WTC11 (cell line): ENCODE measurements at regions not wholly inside any gene's neighbourhood (a gene's known extent, or its start where the extent isn't known, plus 50 kb on each side); places are given as distances from the start of the nearest gene placed in this dataset.

Experiments used
- ATAC-seq: fragments of 200-7000 bp; cut with Tn5 transposase; 2 replicates; pipeline ENCODE4 v1.10.0; 2021; ENCODE audit warnings: mild to moderate bottlenecking, moderate library complexity
- CTCF ChIA-PET: fragments of 300-600 bp; sonication (Branson Sonifier 250); formaldehyde crosslinking; loops from one replicate; lab custom pipeline; 2021; ENCODE audit warnings: antibody characterized with exemption; lab: Charles Lee
- POLR2A ChIA-PET: fragments of 350-600 bp; sonication (Branson Sonifier 250); formaldehyde crosslinking; loops from one replicate; lab custom pipeline; 2021; ENCODE audit warnings: antibody characterized with exemption; lab: Charles Lee
- DNase-seq: peaks from one replicate; pipeline ENCODE4 v3.0.0; 2021; ENCODE audit warnings: low spot score
- H3K27ac Mint-ChIP-seq: 2 replicates; pipeline ENCODE4 v1.8.0; 2021; ENCODE audit warnings: mixed read lengths
- H3K27me3 Mint-ChIP-seq: 2 replicates; pipeline ENCODE4 v1.8.0; 2021; ENCODE audit warnings: low read depth, mild to moderate bottlenecking, moderate library complexity, mixed read lengths
- H3K36me3 Mint-ChIP-seq: 2 replicates; pipeline ENCODE4 v1.8.0; 2021; ENCODE audit warnings: mixed read lengths
- H3K4me1 Mint-ChIP-seq: 2 replicates; pipeline ENCODE4 v1.8.0; 2022; ENCODE audit warnings: mixed read lengths
- H3K4me3 Mint-ChIP-seq: 2 replicates; pipeline ENCODE4 v1.8.0; 2021; ENCODE audit warnings: mild to moderate bottlenecking, moderate library complexity, mixed read lengths
- H3K9me3 Mint-ChIP-seq: 2 replicates; pipeline ENCODE4 v1.8.0; 2021; ENCODE audit warnings: mixed read lengths
- ATF2 ChIP-seq: sonication (generic); formaldehyde crosslinking; IDR thresholded peaks from 2 replicates; pipeline ENCODE4 v1.8.1; 2022; ENCODE audit warnings: low read depth, missing genetic modification reagents, borderline replicate concordance
- ATF6 ChIP-seq: sonication (generic); formaldehyde crosslinking; IDR thresholded peaks from 2 replicates; pipeline ENCODE4 v1.8.1; 2023; ENCODE audit warnings: mild to moderate bottlenecking, missing genetic modification reagents
- E2F1 ChIP-seq: sonication (generic); formaldehyde crosslinking; IDR thresholded peaks from 2 replicates; pipeline ENCODE4 v1.8.0; 2022; ENCODE audit warnings: mild to moderate bottlenecking, missing genetic modification reagents
- EMX1 ChIP-seq: fragments of 250-450 bp; sonication (Bioruptor Pico); IDR thresholded peaks from 2 replicates; pipeline ENCODE4 v1.8.0; 2021; ENCODE audit warnings: mild to moderate bottlenecking
- ESRRA ChIP-seq: sonication (generic); formaldehyde crosslinking; IDR thresholded peaks from 2 replicates; pipeline ENCODE4 v1.8.1; 2022; ENCODE audit warnings: mild to moderate bottlenecking, missing genetic modification reagents, borderline replicate concordance
- FOXP4 ChIP-seq: sonication (generic); formaldehyde crosslinking; IDR thresholded peaks from 2 replicates; pipeline ENCODE4 v1.8.0; 2022; ENCODE audit warnings: mild to moderate bottlenecking, missing genetic modification reagents
- IRF1 ChIP-seq: sonication (generic); formaldehyde crosslinking; IDR thresholded peaks from 2 replicates; pipeline ENCODE4 v1.8.0; 2023; ENCODE audit warnings: missing genetic modification reagents
- JAZF1 ChIP-seq: fragments of 250-450 bp; sonication (Bioruptor Pico); IDR thresholded peaks from 2 replicates; pipeline ENCODE4 v1.9.0; 2021; ENCODE audit warnings: moderate library complexity, mild to moderate bottlenecking, inconsistent platforms
- NR1H2 ChIP-seq: sonication (generic); formaldehyde crosslinking; IDR thresholded peaks from 2 replicates; pipeline ENCODE4 v1.9.0; 2021; ENCODE audit warnings: mild to moderate bottlenecking, moderate library complexity, missing genetic modification reagents
- SMAD4 ChIP-seq: sonication (generic); formaldehyde crosslinking; IDR thresholded peaks from 2 replicates; pipeline ENCODE4 v1.8.0; 2022; ENCODE audit warnings: mild to moderate bottlenecking, missing genetic modification reagents
- SOX15 ChIP-seq: fragments of 250-450 bp; sonication (Bioruptor Pico); IDR thresholded peaks from 2 replicates; pipeline ENCODE4 v1.9.0; 2021; ENCODE audit warnings: mild to moderate bottlenecking
- SP1 ChIP-seq: sonication (generic); formaldehyde crosslinking; conservative IDR thresholded peaks from 2 replicates; pipeline ENCODE4 v1.8.1; 2022; ENCODE audit warnings: missing genetic modification reagents
- STAT6 ChIP-seq: sonication (generic); formaldehyde crosslinking; conservative IDR thresholded peaks from 2 replicates; pipeline ENCODE4 v1.8.1; 2023; ENCODE audit warnings: mild to moderate bottlenecking, low read depth, missing genetic modification reagents, moderate library complexity
- TCF7 ChIP-seq: sonication (generic); formaldehyde crosslinking; IDR thresholded peaks from 2 replicates; pipeline ENCODE4 v1.8.0; 2022; ENCODE audit warnings: mild to moderate bottlenecking, low read depth, missing genetic modification reagents, moderate library complexity
- ZBTB21 ChIP-seq: sonication (generic); formaldehyde crosslinking; IDR thresholded peaks from 2 replicates; pipeline ENCODE4 v1.8.1; 2023; ENCODE audit warnings: mild to moderate bottlenecking, missing genetic modification reagents, borderline replicate concordance
- ZBTB43 ChIP-seq: sonication (generic); formaldehyde crosslinking; IDR thresholded peaks from 2 replicates; pipeline ENCODE4 v1.8.1; 2023; ENCODE audit warnings: mild to moderate bottlenecking, missing genetic modification reagents
- ZNF232 ChIP-seq: sonication (generic); formaldehyde crosslinking; IDR thresholded peaks from 2 replicates; pipeline ENCODE4 v1.8.0; 2022; ENCODE audit warnings: mild to moderate bottlenecking, missing genetic modification reagents
- ZNF317 ChIP-seq: sonication (generic); formaldehyde crosslinking; IDR thresholded peaks from 2 replicates; pipeline ENCODE4 v1.8.1; 2023; ENCODE audit warnings: low read depth, mild to moderate bottlenecking, moderate library complexity, missing genetic modification reagents, borderline replicate concordance
- ZNF423 ChIP-seq: fragments of 250-450 bp; sonication (Bioruptor Pico); IDR thresholded peaks from 2 replicates; pipeline ENCODE4 v2.1.2; 2022; ENCODE audit warnings: mild to moderate bottlenecking, moderate library complexity
- ZNF532 ChIP-seq: fragments of 250-450 bp; sonication (Bioruptor Pico); IDR thresholded peaks from 2 replicates; pipeline ENCODE4 v1.9.0; 2021; ENCODE audit warnings: mild to moderate bottlenecking, borderline replicate concordance
- ZNF671 ChIP-seq: fragments of 250-450 bp; sonication (Bioruptor Pico); IDR thresholded peaks from 2 replicates; pipeline ENCODE4 v1.8.0; 2021; ENCODE audit warnings: mild to moderate bottlenecking

GRCh38 chr9:86534572-86535258, 180.5 kb upstream of the TUT7 start (continued):
- TF ChIP-seq ZNF532 (CRISPR knock-in tag) (no peak), FOXP4 (CRISPR knock-in tag) (no peak), ATF6 (no peak), ATF2 (CRISPR knock-in tag) (no peak), EMX1 (CRISPR knock-in tag) (no peak), ZNF671 (CRISPR knock-in tag) (no peak), ESRRA (CRISPR knock-in tag) (no peak), ZNF423 (no peak), SP1 (CRISPR knock-in tag) (no peak), IRF1 (no peak), SMAD4 (no peak), ZNF232 (no peak), NR1H2 (CRISPR knock-in tag) (no peak), JAZF1 (CRISPR knock-in tag) (no peak), TCF7 (CRISPR knock-in tag) (no peak), ZNF317 (no peak)
- TF ChIP-seq, all 79 proteins: peak for 0

- no peak for DNase-seq
- H3K4me1 Mint-ChIP-seq: peaks cover 18% of the 10 kb centered on the region
- H3K9me3 Mint-ChIP-seq: peaks cover 13% of the 10 kb centered on the region
- no peak overlapping the region for H3K27ac Mint-ChIP-seq
- no peak for ATAC-seq
- no peak overlapping the region for H3K4me3 Mint-ChIP-seq
- no peaks in the 10 kb centered on the region for H3K27me3 Mint-ChIP-seq
- H3K36me3 Mint-ChIP-seq: peaks cover 6% of the 10 kb centered on the region
- ChIA-PET POLR2A (no interaction called here), CTCF (no interaction called here)
- TF ChIP-seq ZBTB21: no peak
- TF ChIP-seq STAT6 (CRISPR knock-in tag): no peak
- TF ChIP-seq SOX15: no peak
- no peak for TF ChIP-seq E2F1 (CRISPR knock-in tag)
- TF ChIP-seq ZBTB43 (CRISPR knock-in tag): no peak
Observed at GRCh38 chr9:86531971-86532640, 177.9 kb upstream of the TUT7 start.
